Lung (tissue), 11 donors: ENCODE measurements at regions not wholly inside any gene's neighbourhood (a gene's known extent, or its start where the extent isn't known, plus 50 kb on each side); places are given as distances from the start of the nearest gene placed in this dataset.

Experiments used
- ATAC-seq: fragments of 200-7000 bp; cut with Tn5 transposase; one replicate; pipeline ENCODE4 v1.9.1; 2020; ENCODE audit warnings: moderate number of reproducible peaks; ENCODE audit not compliant: insufficient read depth, low FRiP score
- DNase-seq, 3 donors: peaks; one replicate each; pipeline ENCODE4 v3.0.0-alpha.2; 2013 to 2017
- H3K27ac ChIP-seq, 2 donors: one replicate each; pipeline ENCODE4 v1.5.1; 2013; ENCODE audit warnings: mild to moderate bottlenecking in 2 of 2, moderate library complexity in 2 of 2, control low read depth in 1 of 2, inconsistent platforms in 1 of 2, low read depth in 1 of 2, low read length in 1 of 2
- H3K27me3 ChIP-seq, 3 donors: one replicate each; pipeline ENCODE4 v1.5.1; 2013; ENCODE audit warnings: low read length in 2 of 3; ENCODE audit not compliant: control insufficient read depth in 3 of 3, insufficient read depth in 3 of 3
- H3K36me3 ChIP-seq, 4 donors: one replicate each; pipeline ENCODE4 v1.5.1; 2013; ENCODE audit warnings: low read length in 4 of 4, mild to moderate bottlenecking in 1 of 4, moderate library complexity in 1 of 4; ENCODE audit not compliant: control insufficient read depth in 4 of 4, insufficient read depth in 4 of 4
- H3K4me1 ChIP-seq, 5 donors: one replicate each; pipeline ENCODE4 v1.5.1; 2013; ENCODE audit warnings: low read length in 5 of 5, mild to moderate bottlenecking in 2 of 5, moderate library complexity in 1 of 5; ENCODE audit not compliant: control insufficient read depth in 5 of 5, insufficient read depth in 5 of 5
- H3K4me3 ChIP-seq: one replicate; pipeline ENCODE4 v1.5.1; 2013; ENCODE audit warnings: mild to moderate bottlenecking, control low read depth, moderate library complexity
- H3K9ac ChIP-seq, 2 donors: one replicate each; pipeline ENCODE4 v1.5.1; 2013; ENCODE audit warnings: low read length in 2 of 2, control low read depth in 1 of 2; ENCODE audit not compliant: insufficient read depth in 1 of 2
- H3K9me3 ChIP-seq, 4 donors: one replicate each; pipeline ENCODE4 v1.5.1; 2013; ENCODE audit warnings: low read length in 3 of 4, mild to moderate bottlenecking in 1 of 4, moderate library complexity in 1 of 4; ENCODE audit not compliant: control insufficient read depth in 4 of 4, insufficient read depth in 3 of 4
- WGBS, 2 donors: extraction: QIAGEN DNeasy Blood & Tissue Kit; methylation state at CpG; one replicate each; pipeline ENCODE4 v1.1.7; 2013; 5-methylcytosine and 5-hydroxymethylcytosine counted together
- TF ChIP-seq, protein P1 (sequence below): IDR thresholded peaks from 2 replicates; pipeline ENCODE4 v1.5.1; 2012; ENCODE audit warnings: mild to moderate bottlenecking; ENCODE audit errors: control extremely low read depth, extremely low read depth
- donor health status: control.
- donor health status: control.
- donor health status: Bipolar disorder and iron deficiency.
- donor health status: healthy.
- donor health status: DM: yes; HTN: yes; CAD: no.

DNA sequence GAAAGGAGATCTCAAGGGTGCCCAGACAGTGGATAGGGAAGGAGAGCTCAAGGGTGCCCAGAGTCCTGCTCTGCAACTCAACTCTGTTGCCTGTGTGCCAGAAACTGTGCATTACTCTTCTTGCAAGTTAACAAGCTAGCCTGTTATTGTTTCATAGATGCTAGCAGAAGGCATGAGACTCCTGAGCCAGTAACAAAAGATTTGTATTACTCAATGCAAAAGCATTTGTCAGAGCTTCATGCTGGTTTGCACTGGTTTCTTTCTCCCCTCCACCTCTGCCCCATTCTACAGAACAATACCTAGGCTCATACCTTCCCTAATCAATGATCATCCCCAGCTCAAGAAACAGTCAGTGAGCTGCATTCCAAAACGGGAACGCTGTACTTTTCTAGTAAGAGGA is 124.5 kb upstream of the NEIL3 start:
- Histone ChIP-seq H3K9me3 (no peaks in the 10 kb centered on the region), H3K4me3 (no peak overlapping the region), H3K36me3 (no peaks in the 10 kb centered on the region), H3K9ac (no peak overlapping the region), H3K27me3 (no peaks in the 10 kb centered on the region), H3K4me1 (peaks cover 0 to 3% (median 0%) of the 10 kb centered on the region in 5 donors), H3K27ac (no peak overlapping the region)
- ATAC-seq, result no peak
- WGBS, 2 donors, result 79 to 81% methylated on average over 2 of the region's 2 CpGs
- TF ChIP-seq, protein P1, sequence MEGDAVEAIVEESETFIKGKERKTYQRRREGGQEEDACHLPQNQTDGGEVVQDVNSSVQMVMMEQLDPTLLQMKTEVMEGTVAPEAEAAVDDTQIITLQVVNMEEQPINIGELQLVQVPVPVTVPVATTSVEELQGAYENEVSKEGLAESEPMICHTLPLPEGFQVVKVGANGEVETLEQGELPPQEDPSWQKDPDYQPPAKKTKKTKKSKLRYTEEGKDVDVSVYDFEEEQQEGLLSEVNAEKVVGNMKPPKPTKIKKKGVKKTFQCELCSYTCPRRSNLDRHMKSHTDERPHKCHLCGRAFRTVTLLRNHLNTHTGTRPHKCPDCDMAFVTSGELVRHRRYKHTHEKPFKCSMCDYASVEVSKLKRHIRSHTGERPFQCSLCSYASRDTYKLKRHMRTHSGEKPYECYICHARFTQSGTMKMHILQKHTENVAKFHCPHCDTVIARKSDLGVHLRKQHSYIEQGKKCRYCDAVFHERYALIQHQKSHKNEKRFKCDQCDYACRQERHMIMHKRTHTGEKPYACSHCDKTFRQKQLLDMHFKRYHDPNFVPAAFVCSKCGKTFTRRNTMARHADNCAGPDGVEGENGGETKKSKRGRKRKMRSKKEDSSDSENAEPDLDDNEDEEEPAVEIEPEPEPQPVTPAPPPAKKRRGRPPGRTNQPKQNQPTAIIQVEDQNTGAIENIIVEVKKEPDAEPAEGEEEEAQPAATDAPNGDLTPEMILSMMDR, result no peak
- no peak for DNase-seq

GRCh38 chr4:177185579-177185978 is 124.1 kb upstream of the NEIL3 start:
- peaks cover 0 to 3% (median 0%) of the 10 kb centered on the region in 5 donors for H3K4me1 ChIP-seq
- ATAC-seq (no peak), DNase-seq (no peak)
- H3K9me3 ChIP-seq, result no peaks in the 10 kb centered on the region
- no peak overlapping the region for H3K9ac ChIP-seq
- H3K27ac ChIP-seq, result no peak overlapping the region
- H3K36me3 ChIP-seq, result no peaks in the 10 kb centered on the region
- WGBS, 2 donors, result 83 to 86% methylated on average over 2 of the region's 2 CpGs
- H3K27me3 ChIP-seq, result no peaks in the 10 kb centered on the region
- TF ChIP-seq, protein P1, result no peak
- H3K4me3 ChIP-seq, result no peak overlapping the region

DNA sequence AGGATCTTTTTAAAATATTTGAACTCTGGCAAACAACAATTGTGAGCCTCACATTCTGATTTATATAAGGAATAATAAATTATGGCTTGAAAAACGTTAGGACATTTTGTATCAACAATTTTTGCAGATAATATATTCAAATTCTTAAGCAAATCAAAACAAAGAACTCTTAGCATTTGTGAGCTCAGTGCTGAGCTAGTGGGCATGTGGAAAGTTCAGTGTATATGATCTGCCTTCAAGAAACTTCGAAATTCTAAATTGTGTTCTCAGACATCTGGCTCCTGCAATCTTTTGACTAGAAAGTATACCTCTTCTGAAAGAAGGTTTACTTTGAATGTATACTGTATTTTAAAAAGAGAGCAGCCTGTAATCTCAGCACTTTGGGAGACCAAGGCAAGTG is 122.3 kb upstream of the NEIL3 start:
- H3K27ac ChIP-seq, result no peak overlapping the region
- H3K27me3 ChIP-seq, result no peaks in the 10 kb centered on the region
- TF ChIP-seq, protein P1, result no peak
- H3K4me1 ChIP-seq, result peaks cover 0 to 3% (median 0%) of the 10 kb centered on the region in 5 donors
- H3K9me3 ChIP-seq, result peaks cover 0 to 1% (median 0%) of the 10 kb centered on the region in 4 donors
- ATAC-seq (no peak), DNase-seq (no peak)
- no peaks in the 10 kb centered on the region for H3K36me3 ChIP-seq
- no peak overlapping the region for H3K9ac ChIP-seq
- 48 to 63% methylated on average over 2 of the region's 2 CpGs for WGBS, 2 donors
- H3K4me3 ChIP-seq, result no peak overlapping the region

GRCh38 chr4:177190995-177191580 is 118.6 kb upstream of the NEIL3 start:
- H3K9ac ChIP-seq, result no peak overlapping the region
- H3K36me3 ChIP-seq, result no peaks in the 10 kb centered on the region
- WGBS, 2 donors, result 53 to 66% methylated on average over 3 of the region's 3 CpGs
- ATAC-seq (no peak), DNase-seq (no peak)
- H3K27me3 ChIP-seq, result no peaks in the 10 kb centered on the region
- no peak overlapping the region for H3K27ac ChIP-seq
- no peaks in the 10 kb centered on the region for H3K4me1 ChIP-seq
- TF ChIP-seq, protein P1, result no peak
- no peak overlapping the region for H3K4me3 ChIP-seq
- H3K9me3 ChIP-seq, result peaks cover 0 to 3% (median 0%) of the 10 kb centered on the region in 4 donors
